NB4 (cell line): ENCODE measurements at regions not wholly inside any gene's neighbourhood (a gene's known extent, or its start where the extent isn't known, plus 50 kb on each side); places are given as distances from the start of the nearest gene placed in this dataset.

Source experiments
- DNase-seq: peaks from one replicate; pipeline ENCODE4 v3.0.0; 2010; ENCODE audit warnings: low read depth
- H3K4me3 ChIP-seq: one replicate; pipeline ENCODE4 v1.5.1; 2011; ENCODE audit warnings: mild to moderate bottlenecking, low read depth, low read length, moderate library complexity
- MYC ChIP-seq: IDR thresholded peaks from 2 replicates; pipeline ENCODE4 v1.6.1; 2011; ENCODE audit warnings: low read depth, low read length
- POLR2A ChIP-seq: IDR thresholded peaks from 2 replicates; pipeline ENCODE4 v1.6.1; 2011; ENCODE audit warnings: mild to moderate bottlenecking; ENCODE audit not compliant: insufficient read length; ENCODE audit errors: extremely low read depth
- TF ChIP-seq, protein P1 (sequence below): IDR thresholded peaks from 2 replicates; pipeline ENCODE4 v1.6.1; 2011; ENCODE audit warnings: low read depth, low read length
- TF ChIP-seq, protein P2 (sequence below): IDR thresholded peaks from one replicate; pipeline ENCODE4 v1.5.1; 2012; ENCODE audit warnings: low read depth, low read length

GRCh38 chr5:147084702-147085101 lies 150.1 kb upstream of the STK32A start:
- no peak overlapping the region for H3K4me3 ChIP-seq
- TF ChIP-seq POLR2A (no peak), MYC (no peak)
- TF ChIP-seq, protein P1, sequence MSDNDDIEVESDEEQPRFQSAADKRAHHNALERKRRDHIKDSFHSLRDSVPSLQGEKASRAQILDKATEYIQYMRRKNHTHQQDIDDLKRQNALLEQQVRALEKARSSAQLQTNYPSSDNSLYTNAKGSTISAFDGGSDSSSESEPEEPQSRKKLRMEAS = no peak
- TF ChIP-seq, protein P2, sequence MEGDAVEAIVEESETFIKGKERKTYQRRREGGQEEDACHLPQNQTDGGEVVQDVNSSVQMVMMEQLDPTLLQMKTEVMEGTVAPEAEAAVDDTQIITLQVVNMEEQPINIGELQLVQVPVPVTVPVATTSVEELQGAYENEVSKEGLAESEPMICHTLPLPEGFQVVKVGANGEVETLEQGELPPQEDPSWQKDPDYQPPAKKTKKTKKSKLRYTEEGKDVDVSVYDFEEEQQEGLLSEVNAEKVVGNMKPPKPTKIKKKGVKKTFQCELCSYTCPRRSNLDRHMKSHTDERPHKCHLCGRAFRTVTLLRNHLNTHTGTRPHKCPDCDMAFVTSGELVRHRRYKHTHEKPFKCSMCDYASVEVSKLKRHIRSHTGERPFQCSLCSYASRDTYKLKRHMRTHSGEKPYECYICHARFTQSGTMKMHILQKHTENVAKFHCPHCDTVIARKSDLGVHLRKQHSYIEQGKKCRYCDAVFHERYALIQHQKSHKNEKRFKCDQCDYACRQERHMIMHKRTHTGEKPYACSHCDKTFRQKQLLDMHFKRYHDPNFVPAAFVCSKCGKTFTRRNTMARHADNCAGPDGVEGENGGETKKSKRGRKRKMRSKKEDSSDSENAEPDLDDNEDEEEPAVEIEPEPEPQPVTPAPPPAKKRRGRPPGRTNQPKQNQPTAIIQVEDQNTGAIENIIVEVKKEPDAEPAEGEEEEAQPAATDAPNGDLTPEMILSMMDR = no peak
- DNase-seq = no peak

GRCh38 chr5:147085409-147085808 lies 149.4 kb upstream of the STK32A start:
- no peak for DNase-seq
- no peak overlapping the region for H3K4me3 ChIP-seq
- TF ChIP-seq MYC (no peak), POLR2A (no peak)
- TF ChIP-seq, protein P2 = no peak
- TF ChIP-seq, protein P1 = no peak

DNA sequence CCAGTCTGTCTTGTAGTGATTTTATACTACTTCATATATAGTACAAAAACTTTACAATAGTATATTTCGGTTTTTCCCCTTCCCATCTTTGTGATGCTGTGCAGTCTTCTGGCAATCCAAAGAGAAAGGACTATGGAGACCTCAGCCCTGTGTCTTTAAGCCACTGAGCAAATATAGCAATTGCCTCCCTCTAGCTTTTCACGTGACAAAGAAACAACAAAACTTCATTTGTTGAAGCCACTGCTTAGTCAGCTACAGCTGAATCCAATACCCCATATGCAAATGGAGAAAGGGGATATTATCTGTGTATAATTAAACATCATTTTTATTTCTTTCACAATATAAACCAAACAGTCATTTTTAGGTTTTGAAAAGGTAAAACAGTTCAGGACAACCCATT lies 142.8 kb upstream of the STK32A start:
- no peak for TF ChIP-seq MYC
- no peak for TF ChIP-seq POLR2A
- TF ChIP-seq, protein P1 = no peak
- TF ChIP-seq, protein P2 = no peak
- no peak overlapping the region for H3K4me3 ChIP-seq
- DNase-seq = no peak

GRCh38 chr5:147093138-147093537 lies 141.7 kb upstream of the STK32A start:
- peak; percentile 13 for DNase-seq
- TF ChIP-seq POLR2A = no peak
- no peak for TF ChIP-seq MYC
- TF ChIP-seq, protein P1 = no peak
- TF ChIP-seq, protein P2 = no peak

DNA sequence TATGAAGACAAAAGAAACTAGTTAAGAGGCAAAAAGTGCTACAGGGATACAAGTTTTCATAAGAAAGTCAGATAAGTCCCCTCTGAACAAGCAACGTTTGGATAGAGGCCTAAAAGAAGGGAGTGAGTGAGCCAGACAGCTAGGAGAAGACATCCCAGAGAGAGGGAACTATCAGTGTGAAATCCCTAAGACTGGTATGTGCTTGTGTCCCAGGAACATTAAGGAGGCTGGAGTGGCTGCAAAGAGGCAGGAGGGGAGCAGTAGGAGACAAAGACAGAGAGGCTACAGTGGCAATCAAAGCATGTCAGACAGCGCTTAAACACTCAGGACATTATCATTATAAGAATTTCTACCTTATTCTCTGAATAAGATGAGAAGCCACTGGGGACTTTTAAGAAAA lies 139.1 kb upstream of the STK32A start:
- TF ChIP-seq POLR2A (no peak), MYC (no peak)
- TF ChIP-seq, protein P2 = no peak
- TF ChIP-seq, protein P1 = no peak
- H3K4me3 ChIP-seq = no peak overlapping the region
- DNase-seq = no peak

More at GRCh38 chr5:147093138-147093537, 141.7 kb upstream of the STK32A start:
- no peak overlapping the region for H3K4me3 ChIP-seq
